ENCODE measurements at regions not wholly inside any gene's neighbourhood (a gene's known extent, or its start where the extent isn't known, plus 50 kb on each side); places are given as distances from the start of the nearest gene placed in this dataset.

DNA sequence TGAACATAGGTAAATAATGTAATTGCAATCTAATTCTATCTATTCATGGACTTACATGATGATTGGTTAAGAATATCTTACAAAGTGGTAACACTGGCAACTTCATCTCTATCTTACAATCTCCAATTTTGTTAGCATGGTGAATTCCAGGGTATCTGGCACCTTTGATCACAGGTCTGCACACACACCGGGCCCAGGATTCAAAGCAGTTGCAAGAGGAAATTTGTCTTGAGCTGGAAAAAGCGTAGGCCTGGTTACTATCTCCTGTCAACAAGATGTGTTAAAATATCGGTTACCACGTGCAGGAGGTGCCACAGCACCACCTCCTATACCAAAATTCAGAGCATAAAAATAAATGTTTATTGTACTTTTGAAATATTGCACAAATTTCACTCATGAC lies 2428.4 kb downstream of the PCDH9 start:
- TF ChIP-seq, protein P1, sequence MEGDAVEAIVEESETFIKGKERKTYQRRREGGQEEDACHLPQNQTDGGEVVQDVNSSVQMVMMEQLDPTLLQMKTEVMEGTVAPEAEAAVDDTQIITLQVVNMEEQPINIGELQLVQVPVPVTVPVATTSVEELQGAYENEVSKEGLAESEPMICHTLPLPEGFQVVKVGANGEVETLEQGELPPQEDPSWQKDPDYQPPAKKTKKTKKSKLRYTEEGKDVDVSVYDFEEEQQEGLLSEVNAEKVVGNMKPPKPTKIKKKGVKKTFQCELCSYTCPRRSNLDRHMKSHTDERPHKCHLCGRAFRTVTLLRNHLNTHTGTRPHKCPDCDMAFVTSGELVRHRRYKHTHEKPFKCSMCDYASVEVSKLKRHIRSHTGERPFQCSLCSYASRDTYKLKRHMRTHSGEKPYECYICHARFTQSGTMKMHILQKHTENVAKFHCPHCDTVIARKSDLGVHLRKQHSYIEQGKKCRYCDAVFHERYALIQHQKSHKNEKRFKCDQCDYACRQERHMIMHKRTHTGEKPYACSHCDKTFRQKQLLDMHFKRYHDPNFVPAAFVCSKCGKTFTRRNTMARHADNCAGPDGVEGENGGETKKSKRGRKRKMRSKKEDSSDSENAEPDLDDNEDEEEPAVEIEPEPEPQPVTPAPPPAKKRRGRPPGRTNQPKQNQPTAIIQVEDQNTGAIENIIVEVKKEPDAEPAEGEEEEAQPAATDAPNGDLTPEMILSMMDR (IDR thresholded peaks at IDR 0.05), result no peak
- TF ChIP-seq POLR2A (IDR thresholded peaks at IDR 0.05), result no peak
